Kidney capillary endothelial cell (primary cell): ENCODE measurements at regions not wholly inside any gene's neighbourhood (a gene's known extent, or its start where the extent isn't known, plus 50 kb on each side); places are given as distances from the start of the nearest gene placed in this dataset.

Experiments used
- DNase-seq: peaks from one replicate; pipeline ENCODE4 v3.0.0-alpha.2; 2018; ENCODE audit warnings: low spot score

- no peak for DNase-seq
These were observed 51.1 kb upstream of the THY1 start for GRCh38 chr11:119473901-119474681.

GRCh38 chr11:119473226-119473625 is 50.3 kb upstream of the THY1 start:
- DNase-seq: no peak

- no peak for DNase-seq
These were observed 49.9 kb upstream of the THY1 start for GRCh38 chr11:119472856-119473222.
